Loucy (cell line): ENCODE measurements at regions not wholly inside any gene's neighbourhood (a gene's known extent, or its start where the extent isn't known, plus 50 kb on each side); places are given as distances from the start of the nearest gene placed in this dataset.

Source experiments
- EZH2phosphoT487 ChIP-seq: fragments of 200-600 bp; IDR thresholded peaks from 2 replicates; pipeline ENCODE4 v1.6.1; 2018; ENCODE audit warnings: antibody characterized with exemption, mild to moderate bottlenecking, moderate library complexity, borderline replicate concordance
- TF ChIP-seq, protein P1 (sequence below): fragments of 200-600 bp; sonication (generic); conservative IDR thresholded peaks from 2 replicates; pipeline ENCODE4 v1.5.1; 2014; ENCODE audit warnings: mild to moderate bottlenecking, antibody characterized with exemption, low read length

DNA sequence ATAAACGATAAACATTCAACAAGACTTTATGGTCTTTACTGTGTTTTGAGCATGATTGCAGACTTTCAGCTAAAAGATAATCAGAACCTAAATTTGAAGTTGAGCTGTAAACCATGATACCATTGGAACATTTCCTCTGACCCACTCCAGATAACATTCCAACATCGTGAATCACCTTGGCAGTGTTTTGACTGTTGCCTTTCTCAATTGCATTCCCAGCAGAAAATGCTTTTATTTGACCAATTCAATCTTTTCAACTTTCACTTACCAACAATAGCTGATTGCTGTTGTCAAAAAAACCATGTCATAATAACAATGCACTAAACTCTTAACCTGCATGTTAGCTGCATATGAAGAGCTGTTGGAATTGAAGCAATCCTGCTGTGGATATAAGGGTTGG lies 165.5 kb downstream of the MDFIC start:
- TF ChIP-seq, protein P1, sequence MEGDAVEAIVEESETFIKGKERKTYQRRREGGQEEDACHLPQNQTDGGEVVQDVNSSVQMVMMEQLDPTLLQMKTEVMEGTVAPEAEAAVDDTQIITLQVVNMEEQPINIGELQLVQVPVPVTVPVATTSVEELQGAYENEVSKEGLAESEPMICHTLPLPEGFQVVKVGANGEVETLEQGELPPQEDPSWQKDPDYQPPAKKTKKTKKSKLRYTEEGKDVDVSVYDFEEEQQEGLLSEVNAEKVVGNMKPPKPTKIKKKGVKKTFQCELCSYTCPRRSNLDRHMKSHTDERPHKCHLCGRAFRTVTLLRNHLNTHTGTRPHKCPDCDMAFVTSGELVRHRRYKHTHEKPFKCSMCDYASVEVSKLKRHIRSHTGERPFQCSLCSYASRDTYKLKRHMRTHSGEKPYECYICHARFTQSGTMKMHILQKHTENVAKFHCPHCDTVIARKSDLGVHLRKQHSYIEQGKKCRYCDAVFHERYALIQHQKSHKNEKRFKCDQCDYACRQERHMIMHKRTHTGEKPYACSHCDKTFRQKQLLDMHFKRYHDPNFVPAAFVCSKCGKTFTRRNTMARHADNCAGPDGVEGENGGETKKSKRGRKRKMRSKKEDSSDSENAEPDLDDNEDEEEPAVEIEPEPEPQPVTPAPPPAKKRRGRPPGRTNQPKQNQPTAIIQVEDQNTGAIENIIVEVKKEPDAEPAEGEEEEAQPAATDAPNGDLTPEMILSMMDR, result no peak
- no peak for TF ChIP-seq EZH2phosphoT487
